Hypothalamus (tissue), 51 donors: ENCODE measurements at regions not wholly inside any gene's neighbourhood (a gene's known extent, or its start where the extent isn't known, plus 50 kb on each side); places are given as distances from the start of the nearest gene placed in this dataset.
"Not testable (repeated sequence)": the region's sequence is repeated elsewhere in the genome, so short reads cannot be mapped to it uniquely, and the experiment has no call there.

Experiments used
- DNase-seq, 51 donors: peaks; one replicate each; lab custom pipeline; 2025; lab: John Stamatoyannopoulos, UW

- DNase-seq = no peak
These were observed 819.6 kb upstream of the EPHA5 start for GRCh38 chr4:66489783-66490452.

GRCh38 chr4:66489370-66489769 lies 819.1 kb upstream of the EPHA5 start:
- DNase-seq = no peak

GRCh38 chr4:66486068-66486467 lies 815.8 kb upstream of the EPHA5 start:
- no peak for DNase-seq

- DNase-seq = no peak
These were observed 811.9 kb upstream of the EPHA5 start for GRCh38 chr4:66482186-66482585.

GRCh38 chr4:66475596-66475995 lies 805.3 kb upstream of the EPHA5 start:
- DNase-seq = no peak

- no peak for DNase-seq
These were observed 794.8 kb upstream of the EPHA5 start for GRCh38 chr4:66465111-66465510.

GRCh38 chr4:66462890-66463289 lies 792.6 kb upstream of the EPHA5 start:
- DNase-seq = not testable (repeated sequence)

GRCh38 chr4:66451741-66452140 lies 781.5 kb upstream of the EPHA5 start:
- no peak for DNase-seq

- no peak for DNase-seq
These were observed 772.7 kb upstream of the EPHA5 start for GRCh38 chr4:66443008-66443407.

GRCh38 chr4:66439508-66439907 lies 769.2 kb upstream of the EPHA5 start:
- no peak for DNase-seq

- DNase-seq = no peak
These were observed 763.4 kb upstream of the EPHA5 start for GRCh38 chr4:66433706-66434105.

- no peak for DNase-seq
These were observed 760.6 kb upstream of the EPHA5 start for GRCh38 chr4:66430856-66431255.

GRCh38 chr4:66429276-66429675 lies 759.0 kb upstream of the EPHA5 start:
- no peak for DNase-seq

- DNase-seq = no peak
These were observed 746.1 kb upstream of the EPHA5 start for GRCh38 chr4:66416425-66416824.

GRCh38 chr4:66404141-66404540 lies 733.9 kb upstream of the EPHA5 start:
- no peak for DNase-seq

- DNase-seq = no peak
These were observed 706.6 kb upstream of the EPHA5 start for GRCh38 chr4:66376921-66377320.

GRCh38 chr4:66376396-66376795 lies 706.1 kb upstream of the EPHA5 start:
- no peak for DNase-seq

GRCh38 chr4:66373268-66373667 lies 703.0 kb upstream of the EPHA5 start:
- no peak for DNase-seq

- no peak for DNase-seq
These were observed 702.4 kb upstream of the EPHA5 start for GRCh38 chr4:66372706-66373105.

- DNase-seq = no peak
These were observed 696.9 kb upstream of the EPHA5 start for GRCh38 chr4:66367043-66367660.

GRCh38 chr4:66360395-66360794 lies 690.1 kb upstream of the EPHA5 start:
- DNase-seq = not testable (repeated sequence)

- no peak for DNase-seq
These were observed 687.0 kb upstream of the EPHA5 start for GRCh38 chr4:66357316-66357715.

- no peak for DNase-seq
These were observed 685.0 kb upstream of the EPHA5 start for GRCh38 chr4:66355328-66355727.
